Stimulated activated naive B cell treated with anti-CD40 and anti-IgM and Interleukin-4, amounts not matched to agents 10 μg/mL and 1 μg/mL and 100 μg/mL, for 72 hours (primary cell): ENCODE measurements at regions not wholly inside any gene's neighbourhood (a gene's known extent, or its start where the extent isn't known, plus 50 kb on each side); places are given as distances from the start of the nearest gene placed in this dataset.

Experiments
- ATAC-seq, 2 donors: fragments of 150-1000 bp; cut with Tn5 transposase; replicated peaks; 2 replicates each; pipeline ENCODE4 v1.10.0; 2021; ENCODE audit warnings: moderate library complexity in 1 of 2
- DNase-seq: peaks from one replicate; pipeline ENCODE4 v3.0.0; 2021
- H3K27ac Mint-ChIP-seq: one replicate; pipeline ENCODE4 v1.8.0; 2022; ENCODE audit warnings: mild to moderate bottlenecking, mixed read lengths
- H3K27me3 Mint-ChIP-seq, 2 donors: one replicate each; pipeline ENCODE4 v1.8.0; 2022; ENCODE audit warnings: mixed read lengths in 2 of 2
- H3K36me3 Mint-ChIP-seq, 2 donors: one replicate each; pipeline ENCODE4 v1.8.0; 2022; ENCODE audit warnings: mixed read lengths in 2 of 2, mild to moderate bottlenecking in 1 of 2
- H3K4me1 Mint-ChIP-seq, 2 donors: one replicate each; pipeline ENCODE4 v1.8.0; 2022; ENCODE audit warnings: mixed read lengths in 2 of 2, mild to moderate bottlenecking in 1 of 2
- H3K4me3 Mint-ChIP-seq, 2 donors: one replicate each; pipeline ENCODE4 v1.8.0; 2022; ENCODE audit warnings: mild to moderate bottlenecking in 2 of 2, mixed read lengths in 2 of 2, moderate library complexity in 1 of 2
- H3K9me3 Mint-ChIP-seq, 2 donors: one replicate each; pipeline ENCODE4 v1.8.0; 2022; ENCODE audit warnings: mixed read lengths in 2 of 2, mild to moderate bottlenecking in 1 of 2

- DNase-seq (no peak), ATAC-seq (no peak)
- no peak overlapping the region for H3K4me3 Mint-ChIP-seq
- H3K36me3 Mint-ChIP-seq: no peaks in the 10 kb centered on the region
- peaks cover 0 to 4% of the 10 kb centered on the region in 2 donors for H3K27me3 Mint-ChIP-seq
- H3K4me1 Mint-ChIP-seq: peaks cover 5 to 12% of the 10 kb centered on the region in 2 donors
- no peak overlapping the region for H3K27ac Mint-ChIP-seq
- H3K9me3 Mint-ChIP-seq: no peaks in the 10 kb centered on the region
Observed at GRCh38 chr18:73841661-73842060, 306.0 kb downstream of the FBXO15 start.

- Mint-ChIP-seq H3K36me3 (no peaks in the 10 kb centered on the region), H3K9me3 (no peaks in the 10 kb centered on the region), H3K4me1 (peaks cover 5 to 12% of the 10 kb centered on the region in 2 donors), H3K4me3 (no peak overlapping the region), H3K27ac (no peak overlapping the region), H3K27me3 (peaks cover 0 to 4% of the 10 kb centered on the region in 2 donors)
- ATAC-seq (no peak), DNase-seq (no peak)
Observed at GRCh38 chr18:73840319-73840945, 307.2 kb downstream of the FBXO15 start.

- H3K4me1 Mint-ChIP-seq: peaks cover 5 to 12% of the 10 kb centered on the region in 2 donors
- DNase-seq (no peak), ATAC-seq (no peak)
- no peaks in the 10 kb centered on the region for H3K36me3 Mint-ChIP-seq
- H3K4me3 Mint-ChIP-seq: no peak overlapping the region
- peaks cover 0 to 4% of the 10 kb centered on the region in 2 donors for H3K27me3 Mint-ChIP-seq
- no peak overlapping the region for H3K27ac Mint-ChIP-seq
- H3K9me3 Mint-ChIP-seq: no peaks in the 10 kb centered on the region
Observed at GRCh38 chr18:73839441-73839840, 308.2 kb downstream of the FBXO15 start.

GRCh38 chr18:73838107-73838506, 309.5 kb downstream of the FBXO15 start:
- H3K27me3 Mint-ChIP-seq: peaks cover 0 to 4% of the 10 kb centered on the region in 2 donors

GRCh38 chr18:73835656-73836364, 311.8 kb downstream of the FBXO15 start:
- Mint-ChIP-seq H3K27ac (no peak overlapping the region), H3K4me3 (no peak overlapping the region), H3K4me1 (peaks cover 3 to 7% of the 10 kb centered on the region in 2 donors), H3K9me3 (no peaks in the 10 kb centered on the region), H3K36me3 (no peaks in the 10 kb centered on the region), H3K27me3 (no peaks in the 10 kb centered on the region)
- ATAC-seq (no peak), DNase-seq (no peak)

More at GRCh38 chr18:73838107-73838506, 309.5 kb downstream of the FBXO15 start:
- Mint-ChIP-seq H3K9me3 (no peaks in the 10 kb centered on the region), H3K36me3 (no peaks in the 10 kb centered on the region), H3K27ac (no peak overlapping the region), H3K4me1 (peaks cover 5 to 12% of the 10 kb centered on the region in 2 donors), H3K4me3 (no peak overlapping the region)
- DNase-seq (no peak), ATAC-seq (no peak)

- H3K27me3 Mint-ChIP-seq: no peaks in the 10 kb centered on the region
- H3K36me3 Mint-ChIP-seq: no peaks in the 10 kb centered on the region
Observed at GRCh38 chr18:73835039-73835438, 312.6 kb downstream of the FBXO15 start.

GRCh38 chr18:73831688-73832087, 315.9 kb downstream of the FBXO15 start:
- Mint-ChIP-seq H3K9me3 (no peaks in the 10 kb centered on the region), H3K36me3 (no peaks in the 10 kb centered on the region), H3K4me3 (no peak overlapping the region), H3K4me1 (no peaks in the 10 kb centered on the region), H3K27me3 (peaks cover 0 to 4% of the 10 kb centered on the region in 2 donors), H3K27ac (no peak overlapping the region)
- DNase-seq (no peak), ATAC-seq (no peak)

More at GRCh38 chr18:73835039-73835438, 312.6 kb downstream of the FBXO15 start:
- Mint-ChIP-seq H3K27ac (no peak overlapping the region), H3K4me3 (no peak overlapping the region), H3K9me3 (no peaks in the 10 kb centered on the region), H3K4me1 (peaks cover 3 to 7% of the 10 kb centered on the region in 2 donors)
- no peak for DNase-seq
- no peak for ATAC-seq

- Mint-ChIP-seq H3K27me3 (peaks cover 0 to 5% of the 10 kb centered on the region in 2 donors), H3K27ac (no peak overlapping the region), H3K36me3 (no peaks in the 10 kb centered on the region), H3K4me3 (no peak overlapping the region), H3K4me1 (no peaks in the 10 kb centered on the region), H3K9me3 (no peaks in the 10 kb centered on the region)
- ATAC-seq: no peak
- no peak for DNase-seq
Observed at GRCh38 chr18:73829146-73829545, 318.5 kb downstream of the FBXO15 start.

- Mint-ChIP-seq H3K36me3 (no peaks in the 10 kb centered on the region), H3K27me3 (peaks cover 0 to 5% of the 10 kb centered on the region in 2 donors), H3K4me3 (no peak overlapping the region), H3K4me1 (no peaks in the 10 kb centered on the region), H3K27ac (no peak overlapping the region), H3K9me3 (no peaks in the 10 kb centered on the region)
- DNase-seq (no peak), ATAC-seq (no peak)
Observed at GRCh38 chr18:73827801-73828200, 319.8 kb downstream of the FBXO15 start.

- Mint-ChIP-seq H3K4me3 (no peak overlapping the region), H3K27me3 (peaks cover 0 to 5% of the 10 kb centered on the region in 2 donors), H3K36me3 (no peaks in the 10 kb centered on the region), H3K27ac (no peak overlapping the region), H3K9me3 (no peaks in the 10 kb centered on the region), H3K4me1 (no peaks in the 10 kb centered on the region)
- no peak for ATAC-seq
- no peak for DNase-seq
Observed at GRCh38 chr18:73826098-73826497, 321.5 kb downstream of the FBXO15 start.

- no peaks in the 10 kb centered on the region for H3K4me1 Mint-ChIP-seq
- no peaks in the 10 kb centered on the region for H3K9me3 Mint-ChIP-seq
- peaks cover 0 to 5% of the 10 kb centered on the region in 2 donors for H3K27me3 Mint-ChIP-seq
- ATAC-seq (no peak), DNase-seq (no peak)
- no peaks in the 10 kb centered on the region for H3K36me3 Mint-ChIP-seq
- H3K4me3 Mint-ChIP-seq: no peak overlapping the region
- no peak overlapping the region for H3K27ac Mint-ChIP-seq
Observed at GRCh38 chr18:73824671-73825070, 323.0 kb downstream of the FBXO15 start.

GRCh38 chr18:73812423-73812822, 335.2 kb downstream of the FBXO15 start:
- ATAC-seq (no peak), DNase-seq (no peak)
- Mint-ChIP-seq H3K27ac (no peak overlapping the region), H3K27me3 (peaks cover 5 to 6% of the 10 kb centered on the region in 2 donors), H3K4me1 (no peaks in the 10 kb centered on the region), H3K4me3 (no peak overlapping the region), H3K9me3 (peaks cover 0 to 3% of the 10 kb centered on the region in 2 donors), H3K36me3 (no peaks in the 10 kb centered on the region)

- peaks cover 0 to 5% of the 10 kb centered on the region in 2 donors for H3K4me1 Mint-ChIP-seq
- H3K4me3 Mint-ChIP-seq: no peak overlapping the region
- no peak overlapping the region for H3K27ac Mint-ChIP-seq
- no peak for DNase-seq
- no peak for ATAC-seq
- no peaks in the 10 kb centered on the region for H3K9me3 Mint-ChIP-seq
- no peaks in the 10 kb centered on the region for H3K36me3 Mint-ChIP-seq
- H3K27me3 Mint-ChIP-seq: peaks cover 0 to 2% of the 10 kb centered on the region in 2 donors
Observed at GRCh38 chr18:73807551-73808192, 340.0 kb downstream of the FBXO15 start.

GRCh38 chr18:73805991-73806390, 341.6 kb downstream of the FBXO15 start:
- Mint-ChIP-seq H3K36me3 (no peaks in the 10 kb centered on the region), H3K4me3 (no peak overlapping the region), H3K9me3 (no peaks in the 10 kb centered on the region), H3K27me3 (no peaks in the 10 kb centered on the region), H3K4me1 (peaks cover 0 to 5% of the 10 kb centered on the region in 2 donors), H3K27ac (no peak overlapping the region)
- ATAC-seq (no peak), DNase-seq (no peak)

GRCh38 chr18:73797419-73797818, 350.2 kb downstream of the FBXO15 start:
- H3K27me3 Mint-ChIP-seq: no peaks in the 10 kb centered on the region
- H3K4me1 Mint-ChIP-seq: no peaks in the 10 kb centered on the region
- H3K9me3 Mint-ChIP-seq: no peaks in the 10 kb centered on the region
- H3K4me3 Mint-ChIP-seq: no peak overlapping the region
- no peak for ATAC-seq
- no peak overlapping the region for H3K27ac Mint-ChIP-seq
- no peaks in the 10 kb centered on the region for H3K36me3 Mint-ChIP-seq
- DNase-seq: no peak
